ENCODE measurements at regions not wholly inside any gene's neighbourhood (a gene's known extent, or its start where the extent isn't known, plus 50 kb on each side); places are given as distances from the start of the nearest gene placed in this dataset.

DNA sequence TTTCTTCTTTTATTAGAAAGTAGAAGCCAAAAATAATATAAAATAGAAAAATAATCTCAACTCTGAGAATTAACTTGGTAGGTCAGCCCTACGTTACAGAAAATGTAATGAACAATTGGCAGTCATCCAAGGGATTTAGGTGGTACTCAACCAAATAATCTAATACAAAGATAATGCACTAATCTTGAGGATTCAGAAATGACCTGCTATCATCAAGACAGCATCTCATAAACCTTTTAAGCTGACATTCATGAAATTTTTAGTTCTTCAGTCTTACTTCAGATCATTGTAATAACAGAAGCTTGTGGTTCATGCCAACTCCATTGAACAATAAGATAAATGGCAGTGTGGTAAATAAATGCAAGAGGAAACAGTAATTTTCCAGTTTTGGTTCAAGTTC, 1058.0 kb downstream of the MAT2B start:
- Histone ChIP-seq H2AFZ (ENCODE audit: insufficient read depth, low read depth, low read length, poor library complexity, severe bottlenecking) (no peak overlapping the region), H3K27ac (ENCODE audit: low read depth in 1 of 2, low read length in 2 of 2) (no peak overlapping the region), H3K4me2 (replicated peaks; ENCODE audit: extremely low read depth, low read length, poor library complexity, severe bottlenecking) (no peak overlapping the region), H3K4me1 (ENCODE audit: control insufficient read depth in 1 of 2, insufficient read depth in 2 of 2, low read length in 2 of 2) (no peaks in the 10 kb centered on the region), H4K20me1 (ENCODE audit: insufficient read depth, low read length) (no peaks in the 10 kb centered on the region), H3K9ac (ENCODE audit: insufficient read depth, low read length, poor library complexity, severe bottlenecking) (no peak overlapping the region), H3K27me3 (ENCODE audit: control insufficient read depth in 2 of 2, insufficient read depth in 2 of 2, low read length in 2 of 2) (no peaks in the 10 kb centered on the region), H3K9me3 (replicated peaks in 1 of 2; ENCODE audit: control insufficient read depth in 1 of 2, insufficient read depth in 1 of 2, low read length in 2 of 2) (no peaks in the 10 kb centered on the region), H3K36me3 (replicated peaks in 1 of 2; ENCODE audit: control insufficient read depth in 1 of 2, insufficient read depth in 2 of 2, low read length in 2 of 2) (no peaks in the 10 kb centered on the region), H3K4me3 (replicated peaks in 1 of 3; ENCODE audit: low read depth in 2 of 3, low read length in 3 of 3) (no peak overlapping the region), H3K79me2 (ENCODE audit: insufficient read depth, low read length) (no peaks in the 10 kb centered on the region)
- no peaks in the 10 kb centered on the region for H3K4me1 Mint-ChIP-seq
- no peaks in the 10 kb centered on the region for H3K36me3 Mint-ChIP-seq
- intact Hi-C loops (cut with micrococcal nuclease): no loop called here
- no CpG with 5 or more reads among the region's 1 CpG for WGBS (ENCODE audit: insufficient coverage)
- DNase-seq: no peak
- TF ChIP-seq, protein P1, sequence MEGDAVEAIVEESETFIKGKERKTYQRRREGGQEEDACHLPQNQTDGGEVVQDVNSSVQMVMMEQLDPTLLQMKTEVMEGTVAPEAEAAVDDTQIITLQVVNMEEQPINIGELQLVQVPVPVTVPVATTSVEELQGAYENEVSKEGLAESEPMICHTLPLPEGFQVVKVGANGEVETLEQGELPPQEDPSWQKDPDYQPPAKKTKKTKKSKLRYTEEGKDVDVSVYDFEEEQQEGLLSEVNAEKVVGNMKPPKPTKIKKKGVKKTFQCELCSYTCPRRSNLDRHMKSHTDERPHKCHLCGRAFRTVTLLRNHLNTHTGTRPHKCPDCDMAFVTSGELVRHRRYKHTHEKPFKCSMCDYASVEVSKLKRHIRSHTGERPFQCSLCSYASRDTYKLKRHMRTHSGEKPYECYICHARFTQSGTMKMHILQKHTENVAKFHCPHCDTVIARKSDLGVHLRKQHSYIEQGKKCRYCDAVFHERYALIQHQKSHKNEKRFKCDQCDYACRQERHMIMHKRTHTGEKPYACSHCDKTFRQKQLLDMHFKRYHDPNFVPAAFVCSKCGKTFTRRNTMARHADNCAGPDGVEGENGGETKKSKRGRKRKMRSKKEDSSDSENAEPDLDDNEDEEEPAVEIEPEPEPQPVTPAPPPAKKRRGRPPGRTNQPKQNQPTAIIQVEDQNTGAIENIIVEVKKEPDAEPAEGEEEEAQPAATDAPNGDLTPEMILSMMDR (IDR thresholded peaks at IDR 0.05): no peak
- H3K27me3 Mint-ChIP-seq (ENCODE audit: low read depth in 3 of 3): no peaks in the 10 kb centered on the region
- peaks cover 0 to 2% (median 0%) of the 10 kb centered on the region in 7 donors for H3K9me3 Mint-ChIP-seq
- no peak overlapping the region for H3K4me3 Mint-ChIP-seq
- no peak overlapping the region for H3K27ac Mint-ChIP-seq

- Histone ChIP-seq H3K9ac (ENCODE audit: insufficient read depth, low read length, poor library complexity, severe bottlenecking) (no peak overlapping the region), H2AFZ (ENCODE audit: insufficient read depth, low read depth, low read length, poor library complexity, severe bottlenecking) (no peak overlapping the region), H3K27me3 (ENCODE audit: control insufficient read depth in 2 of 2, insufficient read depth in 2 of 2, low read length in 2 of 2) (no peaks in the 10 kb centered on the region), H3K9me3 (replicated peaks in 1 of 2; ENCODE audit: control insufficient read depth in 1 of 2, insufficient read depth in 1 of 2, low read length in 2 of 2) (no peaks in the 10 kb centered on the region), H3K4me3 (replicated peaks in 1 of 3; ENCODE audit: low read depth in 2 of 3, low read length in 3 of 3) (no peak overlapping the region), H3K4me1 (ENCODE audit: control insufficient read depth in 1 of 2, insufficient read depth in 2 of 2, low read length in 2 of 2) (no peaks in the 10 kb centered on the region), H3K27ac (ENCODE audit: low read depth in 1 of 2, low read length in 2 of 2) (no peak overlapping the region), H3K4me2 (replicated peaks; ENCODE audit: extremely low read depth, low read length, poor library complexity, severe bottlenecking) (no peak overlapping the region), H4K20me1 (ENCODE audit: insufficient read depth, low read length) (no peaks in the 10 kb centered on the region), H3K79me2 (ENCODE audit: insufficient read depth, low read length) (no peaks in the 10 kb centered on the region), H3K36me3 (replicated peaks in 1 of 2; ENCODE audit: control insufficient read depth in 1 of 2, insufficient read depth in 2 of 2, low read length in 2 of 2) (no peaks in the 10 kb centered on the region)
- H3K27ac Mint-ChIP-seq: no peak overlapping the region
- H3K27me3 Mint-ChIP-seq (ENCODE audit: low read depth in 3 of 3): peaks cover 0 to 1% (median 0%) of the 10 kb centered on the region in 3 donors
- H3K4me3 Mint-ChIP-seq: no peak overlapping the region
- no peak for DNase-seq
- no peaks in the 10 kb centered on the region for H3K36me3 Mint-ChIP-seq
- TF ChIP-seq, protein P1 (IDR thresholded peaks at IDR 0.05): no peak
- H3K9me3 Mint-ChIP-seq: peaks cover 0 to 3% (median 0%) of the 10 kb centered on the region in 7 donors
- intact Hi-C loops (cut with micrococcal nuclease): no loop called here
- H3K4me1 Mint-ChIP-seq: no peaks in the 10 kb centered on the region
- WGBS (ENCODE audit: insufficient coverage): no CpG with 5 or more reads among the region's 2 CpGs
Observed at GRCh38 chr5:164573397-164573796, 1068.0 kb downstream of the MAT2B start.

All from CD14-positive monocyte (primary cell).